MM.1S (cell line): ENCODE measurements at regions not wholly inside any gene's neighbourhood (a gene's known extent, or its start where the extent isn't known, plus 50 kb on each side); places are given as distances from the start of the nearest gene placed in this dataset.

Source experiments
- DNase-seq: peaks from one replicate; pipeline ENCODE4 v3.0.0-alpha.2; 2015
- H2AFZ ChIP-seq: fragments of 300-600 bp; sonication (generic); 2 replicates; pipeline ENCODE4 v1.6.0; 2016; ENCODE audit warnings: antibody characterized with exemption, low read length
- H3F3A ChIP-seq: fragments of 300-600 bp; sonication (generic); 2 replicates; pipeline ENCODE4 v1.6.1; 2016; ENCODE audit warnings: mild to moderate bottlenecking, antibody characterized with exemption, low read length, moderate library complexity, mixed read lengths; ENCODE audit not compliant: insufficient read depth
- H3K27ac ChIP-seq: fragments of 300-600 bp; sonication (generic); 2 replicates; pipeline ENCODE4 v1.5.1; 2016; ENCODE audit warnings: mild to moderate bottlenecking, low read length
- H3K27me3 ChIP-seq: fragments of 300-600 bp; sonication (generic); replicated peaks from 2 replicates; pipeline ENCODE4 v1.6.0; 2016; ENCODE audit warnings: low read length; ENCODE audit not compliant: insufficient read depth
- H3K36me3 ChIP-seq: fragments of 300-600 bp; sonication (generic); replicated peaks from 2 replicates; pipeline ENCODE4 v1.6.1; 2016; ENCODE audit warnings: mild to moderate bottlenecking, low read length, mixed read lengths; ENCODE audit not compliant: insufficient read depth
- H3K4me1 ChIP-seq: fragments of 300-600 bp; sonication (generic); 2 replicates; pipeline ENCODE4 v1.6.1; 2016; ENCODE audit warnings: low read length, mixed read lengths
- H3K4me2 ChIP-seq: fragments of 300-600 bp; sonication (generic); 2 replicates; pipeline ENCODE4 v1.6.0; 2016; ENCODE audit warnings: low read depth, low read length
- H3K4me3 ChIP-seq: fragments of 300-600 bp; sonication (generic); 2 replicates; pipeline ENCODE4 v1.5.1; 2016; ENCODE audit warnings: low read length, mixed read lengths
- H3K79me2 ChIP-seq: fragments of 300-600 bp; sonication (generic); 2 replicates; pipeline ENCODE4 v1.6.1; 2016; ENCODE audit warnings: mixed run types, low read length, mixed read lengths
- H3K9ac ChIP-seq: fragments of 300-600 bp; sonication (generic); 2 replicates; pipeline ENCODE4 v1.6.1; 2016; ENCODE audit warnings: low read length, mixed read lengths
- H3K9me2 ChIP-seq: fragments of 300-600 bp; sonication (generic); replicated peaks from 2 replicates; pipeline ENCODE4 v1.6.1; 2016; ENCODE audit warnings: mild to moderate bottlenecking, low read length, mixed read lengths; ENCODE audit not compliant: insufficient read depth
- H3K9me3 ChIP-seq: fragments of 300-600 bp; sonication (generic); replicated peaks from 2 replicates; pipeline ENCODE4 v1.6.1; 2016; ENCODE audit warnings: mild to moderate bottlenecking, low read length, mixed read lengths; ENCODE audit not compliant: insufficient read depth
- H4K20me1 ChIP-seq: fragments of 300-600 bp; sonication (generic); 2 replicates; pipeline ENCODE4 v1.6.1; 2016; ENCODE audit warnings: mild to moderate bottlenecking, low read length, moderate library complexity, mixed read lengths; ENCODE audit not compliant: insufficient read depth
- EZH2 ChIP-seq: fragments of 300-600 bp; sonication (generic); optimal IDR thresholded peaks from 2 replicates; pipeline ENCODE3; 2017; ENCODE audit warnings: low read depth, mild to moderate bottlenecking, antibody characterized with exemption, low read length, mixed read lengths
- EZH2phosphoT487 ChIP-seq: fragments of 300-600 bp; sonication (generic); IDR thresholded peaks from 2 replicates; pipeline ENCODE4 v1.6.1; 2018; ENCODE audit warnings: antibody characterized with exemption, low read length
- TF ChIP-seq, protein P1 (sequence below): fragments of 300-600 bp; sonication (generic); IDR thresholded peaks from 2 replicates; pipeline ENCODE4 v1.5.1; 2016; ENCODE audit warnings: antibody characterized with exemption, low read length, mixed read lengths

DNA sequence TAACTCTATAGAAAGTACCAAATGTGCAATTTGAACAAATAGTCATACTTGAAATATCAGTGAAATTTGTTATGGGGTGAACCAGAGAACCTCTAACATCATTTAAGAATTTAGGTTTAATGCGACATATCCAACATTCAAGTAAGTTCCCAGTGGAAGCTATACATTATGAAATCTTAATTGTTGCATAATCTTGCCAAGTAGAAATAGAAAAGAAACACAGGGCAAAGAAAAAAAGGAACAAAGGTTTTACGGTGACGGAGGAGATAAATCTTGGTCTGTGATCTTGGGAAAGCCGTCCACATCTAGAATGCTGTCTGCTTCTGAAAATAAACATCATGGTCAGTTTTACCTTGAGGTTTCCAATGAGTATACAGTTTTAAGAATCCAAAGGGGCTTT lies 445.7 kb downstream of the RFC3 start:
- no peak for TF ChIP-seq EZH2
- H3K9me2 ChIP-seq: no peaks in the 10 kb centered on the region

DNA sequence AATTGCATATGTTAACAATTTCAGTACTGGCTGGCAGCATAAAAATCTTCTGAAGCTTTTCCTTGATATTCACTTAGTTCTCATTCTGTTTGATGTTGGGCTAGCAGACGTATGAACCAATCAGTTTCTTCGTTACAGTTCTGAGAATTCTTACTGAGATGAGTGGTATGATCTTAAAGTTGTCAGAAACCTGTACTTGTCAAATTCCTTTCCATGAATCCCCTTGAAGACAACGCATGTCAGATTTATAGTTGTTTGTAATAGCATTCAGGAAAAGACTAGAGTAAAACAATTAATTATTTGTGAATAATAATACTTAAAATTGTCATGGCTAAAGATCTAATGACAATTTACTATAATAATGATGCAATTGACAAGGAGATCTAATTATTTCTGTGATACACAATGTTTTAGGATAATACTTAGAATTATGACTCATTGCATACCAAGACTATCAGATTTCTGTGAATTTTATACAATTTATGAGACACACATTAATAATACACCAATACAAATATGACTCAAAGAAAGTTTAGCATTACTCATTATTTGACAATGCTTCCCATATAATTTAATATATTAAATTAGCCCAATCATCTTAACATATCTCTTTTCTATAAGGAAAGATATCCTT lies 447.2 kb downstream of the RFC3 start:
- Histone ChIP-seq H4K20me1 (no peaks in the 10 kb centered on the region), H3F3A (no peaks in the 10 kb centered on the region), H3K27ac (no peak overlapping the region), H3K36me3 (no peaks in the 10 kb centered on the region), H3K9me3 (no peaks in the 10 kb centered on the region), H3K9me2 (no peaks in the 10 kb centered on the region), H3K9ac (no peak overlapping the region), H2AFZ (no peak overlapping the region), H3K4me2 (no peak overlapping the region), H3K79me2 (no peaks in the 10 kb centered on the region), H3K27me3 (no peaks in the 10 kb centered on the region), H3K4me1 (no peaks in the 10 kb centered on the region), H3K4me3 (no peak overlapping the region)
- DNase-seq: no peak
- TF ChIP-seq, protein P1, sequence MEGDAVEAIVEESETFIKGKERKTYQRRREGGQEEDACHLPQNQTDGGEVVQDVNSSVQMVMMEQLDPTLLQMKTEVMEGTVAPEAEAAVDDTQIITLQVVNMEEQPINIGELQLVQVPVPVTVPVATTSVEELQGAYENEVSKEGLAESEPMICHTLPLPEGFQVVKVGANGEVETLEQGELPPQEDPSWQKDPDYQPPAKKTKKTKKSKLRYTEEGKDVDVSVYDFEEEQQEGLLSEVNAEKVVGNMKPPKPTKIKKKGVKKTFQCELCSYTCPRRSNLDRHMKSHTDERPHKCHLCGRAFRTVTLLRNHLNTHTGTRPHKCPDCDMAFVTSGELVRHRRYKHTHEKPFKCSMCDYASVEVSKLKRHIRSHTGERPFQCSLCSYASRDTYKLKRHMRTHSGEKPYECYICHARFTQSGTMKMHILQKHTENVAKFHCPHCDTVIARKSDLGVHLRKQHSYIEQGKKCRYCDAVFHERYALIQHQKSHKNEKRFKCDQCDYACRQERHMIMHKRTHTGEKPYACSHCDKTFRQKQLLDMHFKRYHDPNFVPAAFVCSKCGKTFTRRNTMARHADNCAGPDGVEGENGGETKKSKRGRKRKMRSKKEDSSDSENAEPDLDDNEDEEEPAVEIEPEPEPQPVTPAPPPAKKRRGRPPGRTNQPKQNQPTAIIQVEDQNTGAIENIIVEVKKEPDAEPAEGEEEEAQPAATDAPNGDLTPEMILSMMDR: no peak
- TF ChIP-seq EZH2phosphoT487 (no peak), EZH2 (no peak)

More for the DNA sequence above, 445.7 kb downstream of the RFC3 start:
- Histone ChIP-seq H2AFZ (no peak overlapping the region), H3K4me2 (no peak overlapping the region), H3F3A (no peaks in the 10 kb centered on the region), H3K9me3 (no peaks in the 10 kb centered on the region), H3K9ac (no peak overlapping the region), H3K4me1 (no peaks in the 10 kb centered on the region), H3K4me3 (no peak overlapping the region), H4K20me1 (no peaks in the 10 kb centered on the region), H3K27ac (no peak overlapping the region), H3K79me2 (no peaks in the 10 kb centered on the region), H3K27me3 (no peaks in the 10 kb centered on the region), H3K36me3 (no peaks in the 10 kb centered on the region)
- DNase-seq: no peak

DNA sequence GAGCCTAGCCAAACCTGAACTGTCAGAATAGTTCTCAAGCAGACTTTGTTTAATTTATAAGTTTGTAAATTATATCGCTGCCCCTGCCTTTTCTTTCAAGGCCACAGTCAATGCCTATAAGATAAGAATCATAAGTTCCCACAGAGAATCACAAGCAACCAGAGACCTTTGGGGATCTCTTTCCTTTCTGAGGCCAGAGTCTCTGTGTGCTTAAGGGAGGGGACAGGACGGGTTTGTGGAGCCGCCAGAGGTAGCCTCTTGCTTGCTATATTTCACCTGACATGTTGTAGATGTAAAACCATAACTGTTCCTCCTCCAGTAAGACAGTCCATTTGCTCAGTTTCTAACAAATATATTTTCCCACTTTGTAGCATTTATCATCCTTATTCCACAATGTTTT lies 458.8 kb downstream of the RFC3 start:
- H3K4me2 ChIP-seq: no peak overlapping the region
- no peaks in the 10 kb centered on the region for H3K9me2 ChIP-seq
- no peak for DNase-seq
- H4K20me1 ChIP-seq: no peaks in the 10 kb centered on the region
- no peaks in the 10 kb centered on the region for H3K9me3 ChIP-seq
- no peaks in the 10 kb centered on the region for H3F3A ChIP-seq
- no peaks in the 10 kb centered on the region for H3K27me3 ChIP-seq
- H3K4me1 ChIP-seq: no peaks in the 10 kb centered on the region
- no peak overlapping the region for H3K27ac ChIP-seq
- no peak overlapping the region for H2AFZ ChIP-seq
- no peaks in the 10 kb centered on the region for H3K79me2 ChIP-seq
- H3K9ac ChIP-seq: no peak overlapping the region
- TF ChIP-seq, protein P1: no peak
- TF ChIP-seq EZH2 (no peak), EZH2phosphoT487 (no peak)
- no peak overlapping the region for H3K4me3 ChIP-seq
- H3K36me3 ChIP-seq: no peaks in the 10 kb centered on the region

DNA sequence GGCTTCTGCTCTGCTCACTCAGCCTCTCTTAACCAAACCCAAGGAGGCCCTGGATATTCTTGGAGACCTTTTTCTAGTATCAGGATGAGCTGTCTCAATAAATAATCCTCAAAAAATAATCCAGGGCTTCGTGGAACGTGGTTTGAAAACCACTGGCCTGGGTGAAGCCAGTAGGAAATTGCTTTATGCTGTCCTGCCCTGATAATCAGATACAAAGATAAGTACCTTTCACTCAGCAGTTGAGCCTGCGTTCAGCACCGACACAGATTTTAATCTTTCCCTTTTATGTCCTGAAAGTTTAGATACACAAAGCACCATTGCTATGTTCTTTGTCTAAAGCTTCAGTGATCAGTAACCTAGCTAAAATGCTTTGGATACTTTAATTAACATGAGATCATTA lies 460.0 kb downstream of the RFC3 start:
- TF ChIP-seq EZH2phosphoT487 (no peak), EZH2 (no peak)
- TF ChIP-seq, protein P1: no peak
- Histone ChIP-seq H3K9me3 (no peaks in the 10 kb centered on the region), H3K79me2 (no peaks in the 10 kb centered on the region), H3K36me3 (no peaks in the 10 kb centered on the region), H3K4me3 (no peak overlapping the region), H3K4me1 (no peaks in the 10 kb centered on the region), H3K27ac (no peak overlapping the region), H3K4me2 (no peak overlapping the region), H2AFZ (no peak overlapping the region), H3F3A (no peaks in the 10 kb centered on the region), H3K9me2 (no peaks in the 10 kb centered on the region), H3K9ac (no peak overlapping the region), H3K27me3 (no peaks in the 10 kb centered on the region), H4K20me1 (no peaks in the 10 kb centered on the region)
- DNase-seq: no peak
